ENCODE measurements at regions not wholly inside any gene's neighbourhood (a gene's known extent, or its start where the extent isn't known, plus 50 kb on each side); places are given as distances from the start of the nearest gene placed in this dataset.

- Histone ChIP-seq H3K36me3 (ENCODE audit: control insufficient read depth, insufficient read depth, low read length) (no peaks in the 10 kb centered on the region), H3K27me3 (ENCODE audit: control insufficient read depth, insufficient read depth, low read length) (no peaks in the 10 kb centered on the region), H3K4me3 (ENCODE audit: low read depth, low read length) (no peak overlapping the region)
- no peak for DNase-seq (ENCODE audit: low read depth)
- TF ChIP-seq CTCF (IDR thresholded peaks at IDR 0.05; ENCODE audit: insufficient read depth, low read depth, low read length): no peak
- POLR2A ChIA-PET: no interaction called here
- CTCF ChIA-PET: no interaction called here
Observed at GRCh38 chr3:25009665-25010064, 418.4 kb upstream of the RARB start.

GRCh38 chr3:25015599-25015998, 412.5 kb upstream of the RARB start:
- ChIA-PET POLR2A (no interaction called here), CTCF (interaction anchor here (1.4 kb wide), 1 partner anchor 80 kb away, joined by 3 read pairs; no protein-coding TSS in a partner anchor)

GRCh38 chr3:25018909-25019308, 409.2 kb upstream of the RARB start:
- no peak for TF ChIP-seq CTCF (IDR thresholded peaks at IDR 0.05; ENCODE audit: insufficient read depth, low read depth, low read length)
- Histone ChIP-seq H3K27me3 (ENCODE audit: control insufficient read depth, insufficient read depth, low read length) (no peaks in the 10 kb centered on the region), H3K36me3 (ENCODE audit: control insufficient read depth, insufficient read depth, low read length) (no peaks in the 10 kb centered on the region), H3K4me3 (ENCODE audit: low read depth, low read length) (no peak overlapping the region)
- no peak for DNase-seq (ENCODE audit: low read depth)
- ChIA-PET CTCF (interaction anchor here (1.0 to 1.8 kb wide), 4 partner anchors 10 to 574 kb away, joined by 3 to 6 read pairs (median 4); no protein-coding TSS in a partner anchor), POLR2A (no interaction called here)

More at GRCh38 chr3:25015599-25015998, 412.5 kb upstream of the RARB start:
- Histone ChIP-seq H3K27me3 (ENCODE audit: control insufficient read depth, insufficient read depth, low read length) (no peaks in the 10 kb centered on the region), H3K36me3 (ENCODE audit: control insufficient read depth, insufficient read depth, low read length) (no peaks in the 10 kb centered on the region), H3K4me3 (ENCODE audit: low read depth, low read length) (no peak overlapping the region)
- no peak for DNase-seq (ENCODE audit: low read depth)
- no peak for TF ChIP-seq CTCF (IDR thresholded peaks at IDR 0.05; ENCODE audit: insufficient read depth, low read depth, low read length)

GRCh38 chr3:25019506-25019905, 408.6 kb upstream of the RARB start:
- TF ChIP-seq CTCF (IDR thresholded peaks at IDR 0.05; ENCODE audit: insufficient read depth, low read depth, low read length): no peak
- ChIA-PET POLR2A (no interaction called here), CTCF (interaction anchor here (0.6 to 1.8 kb wide), 5 partner anchors 9 to 574 kb away, joined by 3 to 6 read pairs (median 4); no protein-coding TSS in a partner anchor)
- Histone ChIP-seq H3K36me3 (ENCODE audit: control insufficient read depth, insufficient read depth, low read length) (no peaks in the 10 kb centered on the region), H3K27me3 (ENCODE audit: control insufficient read depth, insufficient read depth, low read length) (no peaks in the 10 kb centered on the region), H3K4me3 (ENCODE audit: low read depth, low read length) (no peak overlapping the region)
- no peak for DNase-seq (ENCODE audit: low read depth)

GRCh38 chr3:25021816-25022215, 406.2 kb upstream of the RARB start:
- Histone ChIP-seq H3K4me3 (ENCODE audit: low read depth, low read length) (no peak overlapping the region), H3K27me3 (ENCODE audit: control insufficient read depth, insufficient read depth, low read length) (no peaks in the 10 kb centered on the region), H3K36me3 (ENCODE audit: control insufficient read depth, insufficient read depth, low read length) (no peaks in the 10 kb centered on the region)
- no peak for DNase-seq (ENCODE audit: low read depth)
- CTCF ChIA-PET: interaction anchor here (0.7 to 4.7 kb wide), 13 partner anchors 10 to 638 kb away, joined by 3 to 69 read pairs (median 4); no protein-coding TSS in a partner anchor
- POLR2A ChIA-PET: interaction anchor here (0.7 kb wide), 1 partner anchor 15 kb away, joined by 3 read pairs; no protein-coding TSS in a partner anchor
- peak; percentile 74 for TF ChIP-seq CTCF (IDR thresholded peaks at IDR 0.05; ENCODE audit: insufficient read depth, low read depth, low read length)
